GM21786 (cell line): ENCODE measurements at regions not wholly inside any gene's neighbourhood (a gene's known extent, or its start where the extent isn't known, plus 50 kb on each side); places are given as distances from the start of the nearest gene placed in this dataset.

ENCODE experiments used
- ATAC-seq: cut with Tn5 transposase; IDR thresholded peaks from one replicate; pipeline ENCODE4 v1.9.1; 2021; ENCODE audit not compliant: unreplicated experiment

- no peak for ATAC-seq
Measured at GRCh38 chr10:128775743-128776142, 649.5 kb upstream of the MKI67 start.

GRCh38 chr10:128776673-128777252, 650.5 kb upstream of the MKI67 start:
- ATAC-seq = no peak

GRCh38 chr10:128777342-128777741, 651.1 kb upstream of the MKI67 start:
- ATAC-seq = no peak

DNA sequence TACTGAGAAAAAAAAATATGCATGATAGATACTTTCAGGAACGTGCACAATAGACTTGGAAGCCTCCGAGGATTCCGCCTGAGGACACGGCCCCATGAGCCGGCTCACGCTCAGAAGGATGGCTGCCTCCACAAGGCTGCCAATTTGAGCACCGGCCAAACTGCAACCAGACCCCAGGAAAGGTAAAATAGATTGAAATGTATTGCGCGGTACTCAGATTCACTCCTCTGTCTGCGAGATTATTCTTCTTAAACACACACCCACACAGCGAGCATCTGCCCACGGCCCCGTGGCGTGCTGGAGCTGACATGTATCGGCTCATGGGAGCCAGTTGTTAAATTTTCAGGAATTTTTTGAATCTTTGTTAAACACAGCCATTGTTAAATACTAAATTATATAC, 653.2 kb upstream of the MKI67 start:
- ATAC-seq = no peak

GRCh38 chr10:128780156-128780761, 654.0 kb upstream of the MKI67 start:
- no peak for ATAC-seq

- ATAC-seq = no peak
Measured at GRCh38 chr10:128781637-128782036, 655.4 kb upstream of the MKI67 start.

- ATAC-seq = no peak
Measured at GRCh38 chr10:128784444-128784843, 658.2 kb upstream of the MKI67 start.

DNA sequence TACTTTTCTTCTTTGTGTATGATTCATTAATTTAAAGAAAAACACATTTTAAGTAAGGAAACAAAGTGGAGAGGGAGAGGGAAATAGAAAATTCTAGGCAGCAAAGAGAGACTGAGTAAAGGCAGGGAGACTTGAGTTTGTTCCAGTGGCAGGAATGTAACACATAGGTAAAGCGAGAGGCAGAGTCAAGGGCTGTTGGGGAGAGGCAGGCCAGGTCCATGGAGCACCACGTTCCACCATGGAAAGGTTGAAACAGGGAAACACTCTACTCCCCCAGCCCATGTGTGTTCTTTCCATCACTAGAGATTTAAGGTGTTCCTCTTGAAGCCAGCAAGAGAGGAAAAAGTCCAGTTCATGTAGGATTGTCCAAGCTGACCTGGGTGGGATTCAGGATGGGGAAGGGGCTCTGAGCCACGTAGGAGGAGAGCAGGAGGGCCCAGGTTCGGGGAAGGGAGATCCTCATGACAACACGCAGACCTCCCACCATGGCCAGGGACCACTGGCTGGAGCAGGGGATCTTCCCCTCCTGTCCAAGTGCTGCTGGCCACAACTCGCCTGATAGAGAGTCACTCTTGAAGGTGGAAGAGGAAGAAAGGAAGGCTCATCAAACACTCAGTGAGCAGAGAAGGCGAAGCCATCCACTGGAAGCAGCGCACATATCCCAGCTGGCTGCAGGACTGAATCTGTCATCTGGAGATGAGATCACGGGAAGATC, 666.4 kb upstream of the MKI67 start:
- no peak for ATAC-seq

DNA sequence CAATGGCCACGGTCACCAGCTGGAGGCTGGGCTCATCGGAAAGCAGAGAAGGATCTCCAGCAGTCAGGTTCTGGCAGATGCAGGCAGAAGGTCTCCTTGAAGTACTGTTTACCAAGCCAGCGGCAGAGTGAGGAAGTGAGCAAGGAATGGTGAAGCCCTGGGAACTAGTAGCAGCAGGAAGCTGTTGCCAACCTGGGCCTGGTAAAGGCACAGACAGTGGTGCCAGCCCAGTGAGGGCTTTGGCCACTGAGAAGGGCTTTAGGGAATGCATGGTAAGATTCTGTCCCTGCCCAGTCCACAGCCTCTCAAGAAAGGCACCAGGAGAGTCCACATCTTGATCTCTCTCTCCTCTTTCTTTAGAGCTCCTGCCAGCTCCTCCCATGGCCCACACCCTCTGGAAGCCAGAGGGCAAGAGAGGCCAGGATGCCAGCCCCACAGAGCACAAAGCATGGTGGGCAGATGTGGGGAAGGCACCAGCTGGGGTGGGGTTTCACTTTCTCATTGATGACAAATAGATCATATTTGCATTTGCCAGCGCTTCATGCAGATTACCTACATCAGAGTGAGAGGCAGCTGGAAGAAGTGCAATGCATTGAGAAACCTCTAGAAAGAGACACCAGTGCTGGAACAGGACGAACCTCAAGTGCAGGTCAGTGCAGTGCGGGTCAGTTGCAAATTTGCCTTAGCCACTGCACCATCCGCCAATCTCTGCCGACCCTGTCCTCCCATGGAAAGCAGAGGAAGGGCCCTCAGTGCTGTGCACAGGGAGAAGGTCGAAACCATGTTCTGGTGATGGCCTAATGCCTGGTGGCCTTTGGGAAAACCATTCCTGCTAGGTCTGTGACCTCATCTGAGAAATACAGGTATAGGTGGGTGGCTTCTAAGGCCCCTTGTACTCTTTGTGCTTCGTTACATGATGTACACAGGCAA, 667.8 kb upstream of the MKI67 start:
- no peak for ATAC-seq

DNA sequence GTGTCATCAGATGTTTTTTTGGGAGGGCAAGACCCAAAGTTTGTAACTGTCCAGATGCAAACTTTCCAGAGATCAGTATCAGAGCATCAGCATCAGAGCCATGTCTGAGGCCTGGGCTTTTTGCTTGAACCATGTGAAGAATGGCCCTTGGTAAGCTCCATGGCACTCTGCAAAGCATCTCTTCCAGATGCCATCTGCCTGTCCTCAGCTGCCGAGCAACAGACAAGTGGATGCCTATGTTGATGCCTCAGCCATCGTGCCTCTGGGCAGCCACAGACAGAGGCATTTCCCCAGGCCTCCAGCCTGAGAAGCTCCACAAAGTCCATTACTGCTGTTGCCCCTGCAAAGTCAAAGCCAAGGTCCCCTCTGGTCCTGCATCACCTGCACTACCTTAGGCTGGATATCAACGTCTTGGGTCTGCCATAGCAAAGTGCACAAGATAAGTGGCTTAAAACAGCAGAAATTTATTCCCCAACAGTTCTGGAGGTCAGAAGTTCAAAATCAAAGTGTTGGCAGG, 670.2 kb upstream of the MKI67 start:
- ATAC-seq = no peak

DNA sequence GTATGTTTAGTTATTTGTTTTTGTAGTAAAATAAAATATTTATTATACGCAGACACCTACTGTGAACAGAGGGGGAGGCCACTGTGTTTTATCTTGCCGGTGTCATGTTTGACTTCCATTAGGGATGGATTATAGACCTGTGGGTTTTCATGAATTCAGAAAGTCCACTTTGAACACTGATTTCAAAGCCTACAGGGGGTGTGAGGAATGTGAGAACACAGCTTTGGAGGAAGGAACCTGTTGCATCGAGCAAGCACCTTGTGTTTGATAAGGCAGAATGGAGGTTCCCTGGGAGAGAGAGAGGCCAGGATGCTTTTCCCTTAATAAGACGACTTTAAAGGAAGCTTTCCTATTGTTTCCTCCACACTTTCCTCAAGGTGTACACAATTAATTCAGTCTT, 665.0 kb upstream of the MGMT start:
- no peak for ATAC-seq

DNA sequence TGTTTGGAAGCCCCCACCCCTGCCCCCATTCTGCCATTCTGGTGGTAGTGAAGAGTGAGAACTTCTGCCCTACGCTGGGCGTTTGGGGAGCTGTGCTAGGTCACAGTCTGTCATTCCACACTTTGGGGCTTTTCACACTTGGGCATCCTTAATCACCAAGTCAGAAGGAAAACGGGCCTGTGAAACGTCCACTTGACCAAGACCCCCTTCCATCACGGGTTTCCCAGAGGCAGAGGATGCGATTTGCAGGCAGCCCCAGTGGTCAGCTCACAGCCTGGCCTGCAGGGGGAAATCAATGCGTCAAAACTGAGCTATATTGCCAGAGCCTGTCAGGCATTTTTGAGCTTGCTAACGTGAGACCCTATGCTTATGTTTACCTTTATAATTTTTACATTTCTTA, 663.3 kb upstream of the MGMT start:
- no peak for ATAC-seq

- no peak for ATAC-seq
Measured at GRCh38 chr10:128804411-128804810, 662.6 kb upstream of the MGMT start.

DNA sequence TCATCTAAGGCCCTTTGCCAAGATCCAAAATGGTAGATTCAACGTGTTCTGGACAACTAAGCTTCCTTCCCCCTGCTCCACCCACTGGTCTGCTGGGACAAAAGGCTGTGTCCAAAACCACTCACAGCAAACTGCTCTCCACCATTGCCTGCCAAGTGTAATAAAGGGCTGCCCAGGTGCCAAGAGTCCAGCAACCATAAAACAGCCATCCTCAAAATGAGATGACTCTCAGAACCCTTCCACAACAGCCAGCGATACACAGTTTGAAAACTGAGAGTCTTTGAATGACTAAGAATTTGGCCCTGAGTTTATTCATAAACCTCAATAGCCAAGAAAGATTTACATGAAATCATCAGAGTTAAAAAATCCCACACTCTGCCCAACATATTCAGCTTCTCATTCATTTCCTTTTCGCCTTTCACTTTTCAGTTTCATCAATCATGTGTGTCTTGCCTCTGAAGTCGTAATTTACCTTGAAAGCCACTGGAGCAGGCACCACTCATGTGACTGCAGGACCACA, 658.1 kb upstream of the MGMT start:
- no peak for ATAC-seq

DNA sequence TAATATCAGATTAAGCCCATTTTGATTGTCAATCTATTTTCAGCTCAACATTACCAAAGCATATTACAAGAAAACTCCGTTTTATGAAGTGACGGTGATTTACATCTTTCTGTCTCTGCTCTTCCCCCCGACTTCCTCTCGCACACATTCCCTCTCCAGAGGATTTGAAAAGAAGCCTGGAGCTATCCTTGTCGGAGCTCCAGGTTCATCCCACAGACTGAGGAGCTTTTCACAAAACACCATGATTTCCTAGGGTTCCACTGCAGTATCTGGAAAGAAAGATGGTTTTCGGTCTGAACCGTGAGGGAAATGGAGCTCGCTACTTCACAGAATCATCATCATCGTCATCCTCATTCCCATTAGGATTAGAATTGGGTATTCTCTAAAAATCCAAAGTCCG, 655.5 kb upstream of the MGMT start:
- ATAC-seq = no peak

- no peak for ATAC-seq
Measured at GRCh38 chr10:128812000-128812399, 655.0 kb upstream of the MGMT start.

- no peak for ATAC-seq
Measured at GRCh38 chr10:128813574-128813973, 653.5 kb upstream of the MGMT start.

DNA sequence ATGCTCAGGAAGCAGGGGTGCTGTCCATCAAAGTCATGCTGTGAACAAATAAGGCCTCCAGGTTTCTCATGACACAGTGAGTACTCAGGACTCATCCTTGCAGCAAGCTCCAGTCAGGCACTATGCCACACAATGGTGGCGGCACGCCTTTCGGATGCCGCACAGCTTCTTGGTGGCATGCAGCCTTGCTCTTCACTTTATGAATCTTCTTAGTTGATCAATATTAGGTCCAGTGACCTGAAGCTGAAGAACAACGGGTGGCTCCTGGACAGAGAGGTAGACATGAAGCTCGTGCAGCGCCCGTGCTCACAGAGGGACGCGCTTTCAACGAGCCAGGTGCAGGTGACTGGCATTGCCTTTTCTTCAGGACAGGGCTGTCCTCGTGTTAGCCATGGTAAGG, 653.0 kb upstream of the MGMT start:
- no peak for ATAC-seq

DNA sequence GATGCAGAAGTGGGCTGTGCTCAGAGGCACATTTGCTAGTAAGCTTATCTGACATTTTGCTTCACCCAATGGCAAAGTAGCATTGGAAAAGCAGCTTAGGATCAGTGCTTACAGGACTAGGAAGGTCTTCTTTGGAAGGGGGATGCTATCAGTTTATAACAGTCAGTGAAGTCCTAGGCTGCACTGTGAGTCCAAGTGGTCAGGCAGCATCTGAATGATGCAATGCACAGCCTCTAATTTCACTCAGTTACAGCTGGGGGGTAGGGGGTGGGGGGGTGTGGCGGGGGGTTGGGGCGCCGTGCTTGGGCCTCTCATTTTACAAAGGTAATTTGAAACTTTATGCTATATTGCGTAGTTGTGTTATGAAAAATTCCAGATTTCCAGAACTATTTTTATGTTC, 652.3 kb upstream of the MGMT start:
- ATAC-seq = no peak

- no peak for ATAC-seq
Measured at GRCh38 chr10:128816726-128817125, 650.3 kb upstream of the MGMT start.

- ATAC-seq = no peak
Measured at GRCh38 chr10:128817636-128818035, 649.4 kb upstream of the MGMT start.
